ENCODE measurements at regions not wholly inside any gene's neighbourhood (a gene's known extent, or its start where the extent isn't known, plus 50 kb on each side); places are given as distances from the start of the nearest gene placed in this dataset.

- TF ChIP-seq, protein P1, sequence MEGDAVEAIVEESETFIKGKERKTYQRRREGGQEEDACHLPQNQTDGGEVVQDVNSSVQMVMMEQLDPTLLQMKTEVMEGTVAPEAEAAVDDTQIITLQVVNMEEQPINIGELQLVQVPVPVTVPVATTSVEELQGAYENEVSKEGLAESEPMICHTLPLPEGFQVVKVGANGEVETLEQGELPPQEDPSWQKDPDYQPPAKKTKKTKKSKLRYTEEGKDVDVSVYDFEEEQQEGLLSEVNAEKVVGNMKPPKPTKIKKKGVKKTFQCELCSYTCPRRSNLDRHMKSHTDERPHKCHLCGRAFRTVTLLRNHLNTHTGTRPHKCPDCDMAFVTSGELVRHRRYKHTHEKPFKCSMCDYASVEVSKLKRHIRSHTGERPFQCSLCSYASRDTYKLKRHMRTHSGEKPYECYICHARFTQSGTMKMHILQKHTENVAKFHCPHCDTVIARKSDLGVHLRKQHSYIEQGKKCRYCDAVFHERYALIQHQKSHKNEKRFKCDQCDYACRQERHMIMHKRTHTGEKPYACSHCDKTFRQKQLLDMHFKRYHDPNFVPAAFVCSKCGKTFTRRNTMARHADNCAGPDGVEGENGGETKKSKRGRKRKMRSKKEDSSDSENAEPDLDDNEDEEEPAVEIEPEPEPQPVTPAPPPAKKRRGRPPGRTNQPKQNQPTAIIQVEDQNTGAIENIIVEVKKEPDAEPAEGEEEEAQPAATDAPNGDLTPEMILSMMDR (IDR thresholded peaks at IDR 0.05): no peak
- TF ChIP-seq POLR2AphosphoS5 (IDR thresholded peaks at IDR 0.05): no peak
These were observed 198.1 kb upstream of the IGFBP7 start for GRCh38 chr4:57308301-57308700.
